Keratinocyte (primary cell): ENCODE measurements at regions not wholly inside any gene's neighbourhood (a gene's known extent, or its start where the extent isn't known, plus 50 kb on each side); places are given as distances from the start of the nearest gene placed in this dataset.

ENCODE experiments used
- DNase-seq: peaks from one replicate; pipeline ENCODE4 v3.0.0-alpha.2; 2011; ENCODE audit warnings: low read depth, missing footprints, low spot score
- FAIRE-seq: peaks from 2 replicates; lab custom pipeline; 2011; peaks lifted over from hg19 to GRCh38; lab: Jason Lieb, UNC
- H2AFZ ChIP-seq: 2 replicates; pipeline ENCODE4 v1.6.0; 2012; ENCODE audit warnings: low read length, control low read depth, inconsistent platforms; ENCODE audit not compliant: control insufficient read depth
- H3K27ac ChIP-seq: 2 replicates; pipeline ENCODE4 v1.5.1; 2011; ENCODE audit warnings: low read length; ENCODE audit not compliant: control insufficient read depth, insufficient read depth
- H3K27me3 ChIP-seq: 3 replicates; pipeline ENCODE4 v1.6.0; 2011; ENCODE audit warnings: low read length; ENCODE audit not compliant: control insufficient read depth, insufficient read depth; ENCODE audit errors: extremely low read depth
- H3K36me3 ChIP-seq, 2 experiments: 2 replicates in 1 of 2; 3 replicates in 1 of 2; pipeline ENCODE4 v1.5.1; 2011; ENCODE audit warnings: low read length in 2 of 2, mild to moderate bottlenecking in 1 of 2; ENCODE audit not compliant: control insufficient read depth in 2 of 2, insufficient read depth in 2 of 2; ENCODE audit errors: extremely low read depth in 1 of 2
- H3K4me1 ChIP-seq: 3 replicates; pipeline ENCODE4 v1.5.1; 2011; ENCODE audit warnings: low read length; ENCODE audit not compliant: control insufficient read depth, insufficient read depth; ENCODE audit errors: extremely low read depth
- H3K4me2 ChIP-seq: 3 replicates; pipeline ENCODE4 v1.6.0; 2011; ENCODE audit warnings: low read depth, low read length; ENCODE audit not compliant: control insufficient read depth, insufficient read depth; ENCODE audit errors: extremely low read depth
- H3K4me3 ChIP-seq, 3 experiments: fragments of 200-600 bp in 1 of 3; sonication (generic) in 1 of 3; 2 replicates in 2 of 3; 3 replicates in 1 of 3; pipeline ENCODE4 v1.5.1; 2011 to 2016; ENCODE audit warnings: low read length in 3 of 3, mild to moderate bottlenecking in 3 of 3, control low read depth in 2 of 3, inconsistent platforms in 1 of 3, low read depth in 1 of 3, mixed read lengths in 1 of 3, mixed run types in 1 of 3, moderate library complexity in 1 of 3; ENCODE audit not compliant: control insufficient read depth in 2 of 3, insufficient read depth in 2 of 3; ENCODE audit errors: extremely low read depth in 1 of 3
- H3K79me2 ChIP-seq: 2 replicates; pipeline ENCODE4 v1.6.0; 2012; ENCODE audit warnings: low read length; ENCODE audit not compliant: control insufficient read depth, insufficient read depth
- H3K9ac ChIP-seq: 3 replicates; pipeline ENCODE4 v1.6.0; 2011; ENCODE audit warnings: low read length; ENCODE audit not compliant: control insufficient read depth, insufficient read depth; ENCODE audit errors: extremely low read depth
- H3K9me1 ChIP-seq: 3 replicates; pipeline ENCODE4 v1.6.0; 2011; ENCODE audit warnings: low read length; ENCODE audit not compliant: control insufficient read depth, insufficient read depth; ENCODE audit errors: extremely low read depth
- H3K9me3 ChIP-seq: 2 replicates; pipeline ENCODE4 v1.5.1; 2012; ENCODE audit warnings: low read depth, low read length; ENCODE audit not compliant: control insufficient read depth
- H4K20me1 ChIP-seq: 3 replicates; pipeline ENCODE4 v1.6.0; 2011; ENCODE audit warnings: low read length; ENCODE audit not compliant: control insufficient read depth, insufficient read depth; ENCODE audit errors: extremely low read depth
- CTCF ChIP-seq, 3 experiments: IDR thresholded peaks in 1 of 3; conservative IDR thresholded peaks in 1 of 3; optimal IDR thresholded peaks in 1 of 3; 2 replicates in 2 of 3; 3 replicates in 1 of 3; pipeline versions ENCODE3 to v1.5.1; 2011; ENCODE audit warnings: low read length in 3 of 3, mild to moderate bottlenecking in 3 of 3, moderate library complexity in 2 of 3, control low read depth in 1 of 3, inconsistent platforms in 1 of 3; ENCODE audit not compliant: insufficient read depth in 2 of 3; ENCODE audit errors: extremely low read depth in 1 of 3
- EZH2 ChIP-seq: IDR thresholded peaks from one replicate; pipeline ENCODE4 v1.6.1; 2012; ENCODE audit warnings: inconsistent platforms, mild to moderate bottlenecking, low read length, moderate library complexity
- dilution Hi-C: fragments of 300-500 bp; cut with MboI; formaldehyde crosslinking; loops from one replicate; pipeline ENCODE4 v1.7.0; 2020; ENCODE audit warnings: low sequenced_read_pairs; ENCODE audit not compliant: extremely low pct_ligation_motif_present

- no peak for TF ChIP-seq EZH2
- no peak for TF ChIP-seq CTCF (optimal IDR thresholded peaks at IDR 0.05 in 1 of 3, IDR thresholded peaks at IDR 0.05 in 1 of 3, conservative IDR thresholded peaks at IDR 0.05 in 1 of 3; ENCODE audit: extremely low read depth in 1 of 3, insufficient read depth in 2 of 3, low read length in 3 of 3)
- no peak overlapping the region for H3K9ac ChIP-seq
- no peak overlapping the region for H3K4me2 ChIP-seq
- H3K27me3 ChIP-seq, result no peaks in the 10 kb centered on the region
- no peak overlapping the region for H2AFZ ChIP-seq
- no peaks in the 10 kb centered on the region for H3K4me1 ChIP-seq
- no peaks in the 10 kb centered on the region for H3K9me1 ChIP-seq
- dilution Hi-C loops, result no loop called here
- no peaks in the 10 kb centered on the region for H4K20me1 ChIP-seq
- no peaks in the 10 kb centered on the region for H3K9me3 ChIP-seq
- H3K36me3 ChIP-seq, result no peaks in the 10 kb centered on the region
- DNase-seq (no peak), FAIRE-seq (no peak)
- no peaks in the 10 kb centered on the region for H3K79me2 ChIP-seq
- no peak overlapping the region for H3K4me3 ChIP-seq
- H3K27ac ChIP-seq, result no peak overlapping the region
These were observed 292.7 kb downstream of the TMEM167A start for GRCh38 chr5:82784521-82784920.

- Histone ChIP-seq H3K4me1 (no peaks in the 10 kb centered on the region), H3K9me3 (no peaks in the 10 kb centered on the region), H3K36me3 (no peaks in the 10 kb centered on the region), H4K20me1 (no peaks in the 10 kb centered on the region), H3K4me2 (no peak overlapping the region), H3K4me3 (no peak overlapping the region), H3K9me1 (no peaks in the 10 kb centered on the region), H3K79me2 (no peaks in the 10 kb centered on the region), H2AFZ (no peak overlapping the region), H3K27ac (no peak overlapping the region), H3K9ac (no peak overlapping the region), H3K27me3 (no peaks in the 10 kb centered on the region)
- TF ChIP-seq CTCF (optimal IDR thresholded peaks at IDR 0.05 in 1 of 3, IDR thresholded peaks at IDR 0.05 in 1 of 3, conservative IDR thresholded peaks at IDR 0.05 in 1 of 3; ENCODE audit: extremely low read depth in 1 of 3, insufficient read depth in 2 of 3, low read length in 3 of 3) (no peak), EZH2 (no peak)
- dilution Hi-C loops, result no loop called here
- DNase-seq, result no peak
- no peak for FAIRE-seq
These were observed 300.1 kb downstream of the TMEM167A start for GRCh38 chr5:82777106-82777505.
